ENCODE measurements at regions not wholly inside any gene's neighbourhood (a gene's known extent, or its start where the extent isn't known, plus 50 kb on each side); places are given as distances from the start of the nearest gene placed in this dataset.

GRCh38 chr7:47724335-47724982 is 142.5 kb upstream of the TNS3 start:
- Histone ChIP-seq H3K79me2 (no peaks in the 10 kb centered on the region), H3K36me3 (replicated peaks; ENCODE audit: insufficient read depth, low read depth) (no peaks in the 10 kb centered on the region), H4K20me1 (ENCODE audit: insufficient read depth, poor library complexity, severe bottlenecking) (no peaks in the 10 kb centered on the region), H3K4me2 (no peak overlapping the region), H3K27ac (peak overlapping the region; percentile 27), H3K9me3 (ENCODE audit: low read depth) (no peaks in the 10 kb centered on the region), H2AFZ (no peak overlapping the region), H3K9me2 (replicated peaks; ENCODE audit: insufficient read depth) (no peaks in the 10 kb centered on the region), H3K4me3 (no peak overlapping the region), H3K4me1 (ENCODE audit: insufficient read depth) (peaks cover 23% of the 10 kb centered on the region), H3K27me3 (no peaks in the 10 kb centered on the region)
- WGBS (ENCODE audit: low lambda C conversion rate, missing lambda C conversion rate), result 71% methylated on average over 12 of the region's 12 CpGs
- TF ChIP-seq EZH2phosphoT487 (IDR thresholded peaks at IDR 0.05; ENCODE audit: low read depth, severe bottlenecking, unreplicated experiment) (no peak), EZH2 (IDR thresholded peaks at IDR 0.05; ENCODE audit: borderline replicate concordance) (no peak), CTCF (IDR thresholded peaks at IDR 0.05; ENCODE audit: poor library complexity) (no peak)
- DNase-seq (ENCODE audit: low spot score), result peak; percentile 46

GRCh38 chr7:47722126-47722525 is 140.2 kb upstream of the TNS3 start:
- Histone ChIP-seq H3K36me3 (replicated peaks; ENCODE audit: insufficient read depth, low read depth) (no peaks in the 10 kb centered on the region), H4K20me1 (ENCODE audit: insufficient read depth, poor library complexity, severe bottlenecking) (no peaks in the 10 kb centered on the region), H3K4me1 (ENCODE audit: insufficient read depth) (peaks cover 11% of the 10 kb centered on the region), H3K4me3 (no peak overlapping the region), H3K79me2 (no peaks in the 10 kb centered on the region), H2AFZ (no peak overlapping the region), H3K9me2 (replicated peaks; ENCODE audit: insufficient read depth) (no peaks in the 10 kb centered on the region), H3K27me3 (no peaks in the 10 kb centered on the region), H3K4me2 (no peak overlapping the region), H3K9me3 (ENCODE audit: low read depth) (no peaks in the 10 kb centered on the region), H3K27ac (no peak overlapping the region)
- DNase-seq (ENCODE audit: low spot score), result no peak
- no peak for TF ChIP-seq EZH2 (IDR thresholded peaks at IDR 0.05; ENCODE audit: borderline replicate concordance)
- TF ChIP-seq EZH2phosphoT487 (IDR thresholded peaks at IDR 0.05; ENCODE audit: low read depth, severe bottlenecking, unreplicated experiment), result no peak
- TF ChIP-seq CTCF (IDR thresholded peaks at IDR 0.05; ENCODE audit: poor library complexity), result no peak
- WGBS (ENCODE audit: low lambda C conversion rate, missing lambda C conversion rate), result 92% methylated on average over 8 of the region's 8 CpGs

GRCh38 chr7:47721670-47722069 is 139.8 kb upstream of the TNS3 start:
- TF ChIP-seq EZH2phosphoT487 (IDR thresholded peaks at IDR 0.05; ENCODE audit: low read depth, severe bottlenecking, unreplicated experiment), result no peak
- no peak for TF ChIP-seq CTCF (IDR thresholded peaks at IDR 0.05; ENCODE audit: poor library complexity)
- TF ChIP-seq EZH2 (IDR thresholded peaks at IDR 0.05; ENCODE audit: borderline replicate concordance), result no peak
- Histone ChIP-seq H4K20me1 (ENCODE audit: insufficient read depth, poor library complexity, severe bottlenecking) (no peaks in the 10 kb centered on the region), H3K27me3 (no peaks in the 10 kb centered on the region), H3K9me3 (ENCODE audit: low read depth) (no peaks in the 10 kb centered on the region), H3K4me2 (no peak overlapping the region), H3K4me3 (no peak overlapping the region), H3K27ac (no peak overlapping the region), H2AFZ (no peak overlapping the region), H3K9me2 (replicated peaks; ENCODE audit: insufficient read depth) (no peaks in the 10 kb centered on the region), H3K4me1 (ENCODE audit: insufficient read depth) (peaks cover 11% of the 10 kb centered on the region), H3K79me2 (no peaks in the 10 kb centered on the region), H3K36me3 (replicated peaks; ENCODE audit: insufficient read depth, low read depth) (no peaks in the 10 kb centered on the region)
- no peak for DNase-seq (ENCODE audit: low spot score)
- WGBS (ENCODE audit: low lambda C conversion rate, missing lambda C conversion rate), result 83% methylated on average over 9 of the region's 9 CpGs
